Caco-2 (cell line): ENCODE measurements at regions not wholly inside any gene's neighbourhood (a gene's known extent, or its start where the extent isn't known, plus 50 kb on each side); places are given as distances from the start of the nearest gene placed in this dataset.

Experiments used
- BruUV-seq: library from RNA; stranded (reverse); fragments of 400-500 nt; replicated peaks from 2 replicates; lab custom pipeline; 2021; lab: Mats Ljungman, UMichigan
- CTCF ChIA-PET: fragments of 300-600 bp; sonication (Branson Sonifier 250); formaldehyde crosslinking; loops from one replicate; lab custom pipeline; 2022; ENCODE audit warnings: antibody characterized with exemption; lab: Charles Lee
- POLR2A ChIA-PET: fragments of 300-600 bp; sonication (Branson Sonifier 250); formaldehyde crosslinking; loops from one replicate; lab custom pipeline; 2022; ENCODE audit warnings: antibody characterized with exemption; lab: Charles Lee
- DNase-seq, 2 experiments: peaks; one replicate each; pipeline versions ENCODE4 v3.0.0 to v3.0.0-alpha.2; 2020 to 2022
- H3K27me3 ChIP-seq: replicated peaks from 2 replicates; pipeline ENCODE4 v1.6.0; 2011; ENCODE audit warnings: low read length; ENCODE audit not compliant: control insufficient read depth, insufficient read depth
- H3K36me3 ChIP-seq: 2 replicates; pipeline ENCODE4 v1.5.1; 2011; ENCODE audit warnings: low read length; ENCODE audit not compliant: control insufficient read depth, insufficient read depth
- H3K4me1 ChIP-seq: fragments of 250-450 bp; sonication (Bioruptor Pico); 2 replicates; pipeline ENCODE4 v1.5.1; 2020; ENCODE audit warnings: mild to moderate bottlenecking
- H3K4me3 ChIP-seq: 2 replicates; pipeline ENCODE4 v1.5.1; 2011; ENCODE audit warnings: low read depth, mild to moderate bottlenecking, control low read depth, low read length
- H3K9me3 ChIP-seq: fragments of 250-450 bp; sonication (Bioruptor Pico); 2 replicates; pipeline ENCODE4 v1.5.1; 2020; ENCODE audit warnings: mild to moderate bottlenecking, moderate library complexity
- H3K27ac Mint-ChIP-seq: one replicate; pipeline ENCODE4 v1.8.0; 2022; ENCODE audit warnings: mixed read lengths; ENCODE audit not compliant: unreplicated experiment
- H3K27me3 Mint-ChIP-seq: one replicate; pipeline ENCODE4 v1.8.0; 2022; ENCODE audit warnings: mixed read lengths; ENCODE audit not compliant: insufficient read depth, unreplicated experiment
- H3K36me3 Mint-ChIP-seq: one replicate; pipeline ENCODE4 v1.8.0; 2022; ENCODE audit warnings: mild to moderate bottlenecking, mixed read lengths; ENCODE audit not compliant: insufficient read depth, unreplicated experiment
- H3K4me1 Mint-ChIP-seq: one replicate; pipeline ENCODE4 v1.8.0; 2022; ENCODE audit warnings: low read depth, mixed read lengths; ENCODE audit not compliant: unreplicated experiment
- H3K4me3 Mint-ChIP-seq: one replicate; pipeline ENCODE4 v1.8.0; 2022; ENCODE audit warnings: mild to moderate bottlenecking, moderate library complexity, mixed read lengths; ENCODE audit not compliant: unreplicated experiment
- H3K9me3 Mint-ChIP-seq: one replicate; pipeline ENCODE4 v1.8.0; 2022; ENCODE audit warnings: mixed read lengths; ENCODE audit not compliant: unreplicated experiment
- CTCF ChIP-seq, 2 experiments: fragments of 200-600 bp in 1 of 2; IDR thresholded peaks; 1 replicate in 1 of 2; 2 replicates in 1 of 2; pipeline versions ENCODE4 v1.5.1 to v1.8.0; 2011 to 2022; ENCODE audit warnings: antibody characterized with exemption in 1 of 2, control low read depth in 1 of 2, inconsistent platforms in 1 of 2, low read depth in 1 of 2, low read length in 1 of 2, mild to moderate bottlenecking in 1 of 2, moderate library complexity in 1 of 2; ENCODE audit not compliant: insufficient read depth in 1 of 2, severe bottlenecking in 1 of 2, unreplicated experiment in 1 of 2
- intact Hi-C: fragments of 100-400 bp; cut with micrococcal nuclease; formaldehyde crosslinking; loops from one replicate; pipeline ENCODE4 v1.10.0; 2022; ENCODE audit not compliant: unreplicated experiment

- Histone ChIP-seq H3K4me1 (peaks cover 33% of the 10 kb centered on the region), H3K27me3 (no peaks in the 10 kb centered on the region), H3K9me3 (no peaks in the 10 kb centered on the region), H3K4me3 (no peak overlapping the region), H3K36me3 (no peaks in the 10 kb centered on the region)
- H3K27ac Mint-ChIP-seq = no peak overlapping the region
- H3K9me3 Mint-ChIP-seq = no peaks in the 10 kb centered on the region
- H3K4me3 Mint-ChIP-seq = no peak overlapping the region
- no TSS peak for BruUV-seq
- peaks cover 17% of the 10 kb centered on the region for H3K4me1 Mint-ChIP-seq
- H3K36me3 Mint-ChIP-seq = no peaks in the 10 kb centered on the region
- no peaks in the 10 kb centered on the region for H3K27me3 Mint-ChIP-seq
- intact Hi-C loops = no loop called here
- DNase-seq = no peak
- TF ChIP-seq CTCF (IDR thresholded peaks at IDR 0.05; ENCODE audit: insufficient read depth in 1 of 2, low read depth in 1 of 2, low read length in 1 of 2, severe bottlenecking in 1 of 2, unreplicated experiment in 1 of 2) = no peak
- ChIA-PET POLR2A (no interaction called here), CTCF (no interaction called here)
Measured at GRCh38 chr2:211302676-211303075, 746.3 kb downstream of the CPS1 start.

- Histone ChIP-seq H3K27me3 (no peaks in the 10 kb centered on the region), H3K4me3 (no peak overlapping the region), H3K9me3 (no peaks in the 10 kb centered on the region), H3K4me1 (no peaks in the 10 kb centered on the region), H3K36me3 (no peaks in the 10 kb centered on the region)
- no peak for TF ChIP-seq CTCF (IDR thresholded peaks at IDR 0.05; ENCODE audit: insufficient read depth in 1 of 2, low read depth in 1 of 2, low read length in 1 of 2, severe bottlenecking in 1 of 2, unreplicated experiment in 1 of 2)
- Mint-ChIP-seq H3K4me3 (no peak overlapping the region), H3K27ac (no peak overlapping the region), H3K27me3 (no peaks in the 10 kb centered on the region), H3K9me3 (no peaks in the 10 kb centered on the region), H3K36me3 (no peaks in the 10 kb centered on the region), H3K4me1 (no peaks in the 10 kb centered on the region)
- ChIA-PET CTCF (no interaction called here), POLR2A (no interaction called here)
- BruUV-seq = no TSS peak
- intact Hi-C loops = no loop called here
- no peak for DNase-seq
Measured at GRCh38 chr2:211306929-211307328, 750.5 kb downstream of the CPS1 start.
